Stimulated activated naive CD8-positive, alpha-beta T cell treated with anti-CD3 and anti-CD28 coated beads, Interleukin-15, amount 100 ng/mL, for 72 hours (primary cell): ENCODE measurements at regions not wholly inside any gene's neighbourhood (a gene's known extent, or its start where the extent isn't known, plus 50 kb on each side); places are given as distances from the start of the nearest gene placed in this dataset.
"Not testable (repeated sequence)": the region's sequence is repeated elsewhere in the genome, so short reads cannot be mapped to it uniquely, and the experiment has no call there.

Experiments
- ATAC-seq: fragments of 150-1000 bp; cut with Tn5 transposase; 2 replicates; pipeline ENCODE4 v1.10.0; 2021; ENCODE audit warnings: mild to moderate bottlenecking, moderate library complexity
- DNase-seq, 2 donors: peaks; one replicate each; pipeline ENCODE4 v3.0.0; 2021 to 2022
- H3K27ac Mint-ChIP-seq, 2 donors: one replicate each; pipeline ENCODE4 v1.8.0; 2022; ENCODE audit warnings: mild to moderate bottlenecking in 2 of 2, mixed read lengths in 2 of 2, moderate library complexity in 2 of 2
- H3K27me3 Mint-ChIP-seq: one replicate; pipeline ENCODE4 v1.8.0; 2022; ENCODE audit warnings: mixed read lengths
- H3K4me1 Mint-ChIP-seq: one replicate; pipeline ENCODE4 v1.8.0; 2022; ENCODE audit warnings: mild to moderate bottlenecking, mixed read lengths
- H3K4me3 Mint-ChIP-seq, 2 donors: one replicate each; pipeline ENCODE4 v1.8.0; 2022; ENCODE audit warnings: mild to moderate bottlenecking in 2 of 2, mixed read lengths in 2 of 2, moderate library complexity in 1 of 2
- H3K9me3 Mint-ChIP-seq, 2 donors: one replicate each; pipeline ENCODE4 v1.8.0; 2022; ENCODE audit warnings: mixed read lengths in 2 of 2

DNA sequence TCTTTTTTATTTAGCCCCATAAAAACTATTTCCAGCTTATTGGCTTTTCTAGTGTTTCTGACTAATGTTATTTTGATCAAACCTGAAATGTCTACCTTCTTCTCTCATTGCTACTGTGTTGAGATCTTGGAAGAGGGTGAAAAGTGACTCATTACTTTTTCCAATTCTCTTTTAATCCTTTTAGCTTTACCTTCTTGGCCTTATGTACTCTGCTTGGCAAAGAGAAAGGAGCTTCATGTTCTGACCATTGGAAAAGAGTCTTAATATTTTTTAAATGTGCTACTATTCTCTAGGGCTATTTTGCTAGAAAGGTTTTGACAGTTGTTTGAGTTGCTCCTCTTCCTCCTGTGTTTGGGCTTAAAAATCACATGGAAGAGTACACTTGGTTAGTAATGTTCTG, 97.8 kb upstream of the CHODL start:
- Mint-ChIP-seq H3K9me3 (peaks cover 0 to 5% of the 10 kb centered on the region in 2 donors), H3K27me3 (no peaks in the 10 kb centered on the region), H3K4me3 (no peak overlapping the region), H3K4me1 (no peaks in the 10 kb centered on the region), H3K27ac (no peak overlapping the region)
- DNase-seq (no peak), ATAC-seq (no peak)

DNA sequence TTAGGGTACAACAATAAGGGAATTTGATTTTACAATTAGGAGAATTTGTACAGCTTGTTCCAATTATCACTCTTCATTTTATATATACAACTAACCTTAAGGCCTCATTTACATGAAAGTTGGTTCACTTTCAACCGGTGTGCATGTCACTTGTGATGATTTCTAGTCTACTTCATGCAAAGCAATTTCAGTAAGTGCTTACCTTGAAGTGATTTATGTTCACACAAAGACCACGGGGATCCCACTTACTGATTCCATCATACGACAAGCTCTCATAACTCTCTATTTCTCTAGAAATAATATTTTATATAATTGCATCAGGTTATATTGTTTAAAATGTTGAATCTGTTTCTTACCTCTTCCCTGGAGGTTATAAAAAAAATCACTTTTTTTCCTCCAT, 100.3 kb upstream of the CHODL start:
- peaks cover 0 to 5% of the 10 kb centered on the region in 2 donors for H3K9me3 Mint-ChIP-seq
- H3K27me3 Mint-ChIP-seq = no peaks in the 10 kb centered on the region
- ATAC-seq (no peak), DNase-seq (no peak)
- no peak overlapping the region for H3K27ac Mint-ChIP-seq
- no peak overlapping the region for H3K4me3 Mint-ChIP-seq
- H3K4me1 Mint-ChIP-seq = no peaks in the 10 kb centered on the region

DNA sequence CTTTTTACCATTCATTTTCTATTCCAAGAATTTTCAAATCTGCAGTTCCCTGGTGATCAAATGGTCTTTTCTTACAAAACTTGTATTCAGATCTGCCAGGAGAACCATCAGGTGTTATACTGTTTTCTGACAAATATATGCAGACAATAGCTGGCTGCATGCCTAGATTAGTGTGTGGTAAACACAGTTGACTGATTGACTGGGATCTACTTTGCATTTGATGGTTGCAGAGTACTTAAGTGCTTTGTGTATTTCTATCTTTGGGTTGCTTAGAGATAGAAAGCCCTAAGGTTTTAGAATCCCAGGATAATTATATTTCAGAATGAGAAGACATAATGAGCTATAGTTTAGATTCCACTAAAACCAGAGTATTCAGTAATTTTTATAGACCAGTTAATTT, 102.0 kb upstream of the CHODL start:
- no peaks in the 10 kb centered on the region for H3K4me1 Mint-ChIP-seq

DNA sequence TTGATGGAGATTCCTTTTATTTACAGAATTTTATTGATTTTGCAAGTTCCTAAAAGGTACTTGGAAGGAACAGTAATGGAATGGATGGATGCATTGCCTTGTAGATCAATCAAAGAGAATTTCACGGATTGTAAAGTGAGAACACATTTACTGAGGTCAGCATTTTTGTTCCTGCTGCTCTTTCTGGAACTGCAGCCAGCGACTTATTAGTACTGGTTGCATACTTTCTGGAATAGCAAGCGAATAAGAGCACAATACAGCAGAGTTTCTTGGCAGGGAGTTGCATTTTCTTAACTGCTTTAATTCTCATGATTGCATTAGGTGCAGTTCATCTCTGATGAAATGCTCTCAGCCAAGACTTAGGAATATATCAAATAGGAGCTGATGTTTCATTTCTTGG, 106.1 kb upstream of the CHODL start:
- ATAC-seq = no peak
- no peaks in the 10 kb centered on the region for H3K27me3 Mint-ChIP-seq
- no peak for DNase-seq
- no peak overlapping the region for H3K4me3 Mint-ChIP-seq
- H3K4me1 Mint-ChIP-seq = no peaks in the 10 kb centered on the region
- H3K9me3 Mint-ChIP-seq = peaks cover 4 to 5% of the 10 kb centered on the region in 2 donors
- H3K27ac Mint-ChIP-seq = no peak overlapping the region

More for the DNA sequence above, 102.0 kb upstream of the CHODL start:
- Mint-ChIP-seq H3K4me3 (no peak overlapping the region), H3K27me3 (no peaks in the 10 kb centered on the region), H3K9me3 (peaks cover 4 to 5% of the 10 kb centered on the region in 2 donors), H3K27ac (no peak overlapping the region)
- DNase-seq = no peak
- ATAC-seq = no peak

DNA sequence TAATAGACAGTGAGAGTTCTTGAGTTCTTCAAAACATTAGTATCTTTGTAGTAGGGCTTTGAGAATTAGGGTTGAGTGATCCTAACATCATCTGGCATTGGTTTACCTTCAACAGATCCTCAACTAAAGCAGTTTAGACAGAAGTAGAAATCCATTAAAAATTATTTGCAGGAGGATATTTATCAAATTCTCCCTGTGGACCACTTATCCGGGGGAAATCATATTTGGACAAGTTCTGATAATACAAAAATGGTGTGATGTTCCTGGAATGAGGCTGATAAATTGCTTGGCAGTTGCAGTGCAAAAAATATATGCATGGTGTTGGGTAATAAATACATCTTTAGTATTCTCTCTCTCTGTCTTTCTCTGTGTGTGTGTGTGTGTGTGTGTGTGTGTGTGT, 115.1 kb upstream of the CHODL start:
- no peaks in the 10 kb centered on the region for H3K4me1 Mint-ChIP-seq

DNA sequence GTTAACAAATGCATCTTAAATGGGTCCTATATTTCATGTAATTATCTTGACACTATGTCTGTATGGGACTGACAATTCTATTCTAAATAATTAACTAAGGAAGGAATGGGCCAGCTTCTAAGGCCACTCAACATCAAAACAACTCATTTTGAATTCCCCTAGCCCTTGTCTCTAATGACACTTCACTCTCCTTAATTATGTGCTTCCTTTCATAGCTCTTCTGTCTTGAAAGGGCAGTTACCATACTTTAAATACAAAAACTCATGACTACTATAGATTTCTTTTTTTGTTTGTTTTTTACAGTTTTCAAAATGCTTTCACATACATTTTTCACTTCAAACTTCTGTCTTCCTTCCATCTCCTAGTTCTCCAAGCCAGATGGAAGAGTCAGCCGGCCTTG, 126.1 kb upstream of the CHODL start:
- peaks cover 0 to 4% of the 10 kb centered on the region in 2 donors for H3K9me3 Mint-ChIP-seq
- no peaks in the 10 kb centered on the region for H3K4me1 Mint-ChIP-seq
- no peak for DNase-seq
- no peak for ATAC-seq
- H3K27ac Mint-ChIP-seq = no peak overlapping the region
- no peaks in the 10 kb centered on the region for H3K27me3 Mint-ChIP-seq
- no peak overlapping the region for H3K4me3 Mint-ChIP-seq

More for the DNA sequence above, 115.1 kb upstream of the CHODL start:
- Mint-ChIP-seq H3K27me3 (no peaks in the 10 kb centered on the region), H3K4me3 (no peak overlapping the region), H3K9me3 (peaks cover 0 to 3% of the 10 kb centered on the region in 2 donors), H3K27ac (no peak overlapping the region)
- DNase-seq (no peak), ATAC-seq (no peak)

DNA sequence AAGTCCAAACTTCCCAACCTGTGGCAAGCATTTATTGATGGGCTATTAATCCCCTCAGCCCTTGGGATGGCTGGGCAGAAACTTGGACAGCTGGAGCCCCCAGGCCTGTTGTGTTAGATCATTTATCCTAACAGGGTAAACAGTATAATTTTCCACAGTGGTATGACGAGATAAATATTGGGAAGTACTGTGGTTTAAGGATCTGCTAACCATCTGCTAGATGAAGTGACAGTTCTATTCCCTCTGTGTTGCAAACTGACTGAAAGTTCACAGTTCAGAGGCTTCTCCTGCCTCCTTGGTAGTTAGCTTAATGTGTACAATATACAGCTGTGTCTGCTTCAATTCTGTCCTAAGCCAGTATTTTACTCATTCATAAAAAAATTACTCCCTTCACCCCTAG, 127.5 kb upstream of the CHODL start:
- no peak overlapping the region for H3K27ac Mint-ChIP-seq
- ATAC-seq = no peak
- H3K4me3 Mint-ChIP-seq = no peak overlapping the region
- H3K27me3 Mint-ChIP-seq = no peaks in the 10 kb centered on the region
- no peaks in the 10 kb centered on the region for H3K4me1 Mint-ChIP-seq
- DNase-seq = no peak
- H3K9me3 Mint-ChIP-seq = peaks cover 0 to 8% of the 10 kb centered on the region in 2 donors

DNA sequence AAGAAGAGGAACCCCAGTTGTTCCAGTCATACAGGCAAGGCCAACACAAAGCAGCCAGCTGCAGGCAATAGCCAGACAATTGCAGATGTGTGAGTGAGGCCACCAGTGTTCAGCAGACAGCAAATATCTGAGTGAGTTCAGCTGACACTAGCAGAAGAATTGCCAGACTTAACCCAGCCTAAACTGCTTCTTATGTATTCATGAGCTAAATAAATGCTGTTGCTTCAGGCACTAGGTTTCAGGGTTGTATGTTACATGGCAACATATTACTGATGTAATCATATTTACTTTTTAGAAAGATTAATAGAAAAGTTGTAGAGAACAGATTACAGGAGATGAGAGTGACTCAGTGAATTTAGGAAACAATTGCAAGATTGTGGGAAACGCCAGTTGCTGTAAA, 129.8 kb upstream of the CHODL start:
- Mint-ChIP-seq H3K4me1 (no peaks in the 10 kb centered on the region), H3K27me3 (no peaks in the 10 kb centered on the region), H3K4me3 (no peak overlapping the region), H3K9me3 (peaks cover 0 to 12% of the 10 kb centered on the region in 2 donors), H3K27ac (no peak overlapping the region)
- ATAC-seq (no peak), DNase-seq (no peak)

DNA sequence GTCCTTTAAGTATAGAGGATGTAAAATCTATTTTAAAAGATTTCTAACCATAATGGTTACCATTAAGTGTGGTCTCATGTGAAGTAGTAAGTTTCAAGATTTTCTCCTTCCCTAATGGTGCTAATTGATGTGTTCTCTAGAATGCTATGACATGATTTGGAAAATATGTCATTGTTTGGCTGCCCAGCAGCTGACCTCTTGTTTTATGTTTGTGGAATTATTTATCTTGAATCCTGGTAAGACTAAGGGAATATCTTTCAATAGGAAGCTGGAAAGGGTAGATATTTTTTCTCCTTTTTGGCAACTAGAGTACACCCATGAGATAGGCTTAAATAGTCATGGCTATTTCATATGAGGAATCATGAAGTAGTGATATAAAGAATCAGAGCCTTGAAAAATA, 139.8 kb upstream of the CHODL start:
- H3K4me3 Mint-ChIP-seq = no peak overlapping the region
- DNase-seq (no peak), ATAC-seq (no peak)
- no peaks in the 10 kb centered on the region for H3K27me3 Mint-ChIP-seq
- peaks cover 0 to 7% of the 10 kb centered on the region in 2 donors for H3K9me3 Mint-ChIP-seq
- H3K27ac Mint-ChIP-seq = no peak overlapping the region
- no peaks in the 10 kb centered on the region for H3K4me1 Mint-ChIP-seq

DNA sequence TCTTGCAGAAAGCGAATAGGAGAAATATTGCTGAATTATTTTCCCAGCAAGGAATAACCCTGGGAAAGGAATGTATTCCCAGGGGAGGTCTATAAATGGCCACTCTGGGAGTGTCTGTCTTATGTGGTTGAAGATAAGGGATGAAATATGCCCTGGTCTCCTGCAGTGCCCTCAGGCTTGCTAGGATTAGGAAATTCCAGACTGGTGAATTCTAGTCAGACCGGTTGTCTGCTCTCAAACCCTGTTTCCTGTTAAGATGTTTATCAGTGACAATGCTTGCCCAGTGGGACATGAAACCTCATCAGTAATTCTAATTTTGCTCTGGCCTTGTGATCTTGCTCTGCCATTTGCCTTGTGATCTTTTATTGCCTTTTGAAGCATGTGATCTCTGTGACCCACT, 148.2 kb upstream of the CHODL start:
- not testable (repeated sequence) for DNase-seq, H3K4me3 Mint-ChIP-seq, H3K4me1 Mint-ChIP-seq, H3K27me3 Mint-ChIP-seq, H3K27ac Mint-ChIP-seq, ATAC-seq
- peaks cover 34 to 70% of the 10 kb centered on the region in 2 donors for H3K9me3 Mint-ChIP-seq

DNA sequence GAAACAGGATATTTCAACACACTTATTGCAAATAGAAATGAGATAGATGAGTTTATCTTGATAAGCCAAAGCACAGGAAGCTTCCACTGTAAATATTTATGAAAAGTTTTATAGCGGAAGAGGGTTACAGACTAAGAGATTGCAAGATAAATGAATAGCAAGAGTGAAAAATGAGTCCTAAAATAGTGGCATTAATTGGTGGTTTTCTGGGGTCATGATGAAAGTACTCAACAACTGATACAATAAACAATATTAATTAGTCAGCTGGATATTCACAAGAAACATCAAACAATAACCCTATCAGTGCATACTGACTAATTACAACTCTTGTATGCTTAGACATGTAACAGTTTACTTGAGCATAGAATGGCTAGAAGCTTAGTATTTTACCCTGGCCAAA, 154.8 kb upstream of the CHODL start:
- ATAC-seq (no peak), DNase-seq (no peak)
- Mint-ChIP-seq H3K4me3 (no peak overlapping the region), H3K4me1 (no peaks in the 10 kb centered on the region), H3K9me3 (peaks cover 40 to 69% of the 10 kb centered on the region in 2 donors), H3K27ac (no peak overlapping the region), H3K27me3 (no peaks in the 10 kb centered on the region)

DNA sequence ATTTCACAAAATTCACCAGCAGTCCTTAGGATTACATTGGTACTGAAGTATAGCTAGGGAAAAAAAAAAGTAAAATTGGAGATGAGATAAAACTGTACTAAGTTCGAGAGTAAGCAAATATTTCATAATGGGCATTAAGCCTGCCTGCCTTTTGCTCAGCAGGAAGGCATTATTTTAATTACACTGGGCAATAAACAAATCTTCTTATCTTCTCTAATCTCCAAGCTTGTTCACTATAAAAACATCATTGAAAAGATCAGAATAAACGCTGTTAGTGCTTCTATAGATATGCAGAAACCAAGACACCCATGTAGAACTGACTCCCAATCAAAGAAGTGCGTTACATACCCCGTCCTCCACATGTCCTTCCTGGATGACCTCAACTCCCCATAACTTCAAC, 174.2 kb upstream of the CHODL start:
- DNase-seq (no peak), ATAC-seq (no peak)
- Mint-ChIP-seq H3K27ac (no peak overlapping the region), H3K4me3 (no peak overlapping the region), H3K4me1 (no peaks in the 10 kb centered on the region), H3K9me3 (no peaks in the 10 kb centered on the region), H3K27me3 (no peaks in the 10 kb centered on the region)

DNA sequence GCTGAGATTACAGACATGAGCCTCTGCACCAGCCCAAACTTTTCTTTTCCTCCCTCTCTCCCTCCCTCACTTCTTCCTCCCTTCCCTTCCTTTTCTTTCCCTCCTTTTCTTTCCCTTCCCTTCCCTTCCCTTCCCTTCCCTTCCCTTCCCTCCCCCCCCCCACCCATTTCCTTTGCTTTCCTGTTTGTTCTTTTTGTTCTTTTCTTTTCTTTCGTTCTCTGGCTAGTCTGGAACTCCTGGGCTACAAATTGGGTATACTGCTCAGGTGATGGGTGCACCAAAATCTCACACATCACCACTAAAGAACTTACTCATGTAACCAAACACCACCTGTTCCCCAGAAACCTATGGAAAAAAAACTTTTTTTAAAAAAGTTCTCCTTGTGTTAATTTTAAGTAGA, 174.8 kb upstream of the CHODL start:
- DNase-seq (no peak), ATAC-seq (no peak)
- H3K4me1 Mint-ChIP-seq = no peaks in the 10 kb centered on the region
- no peak overlapping the region for H3K27ac Mint-ChIP-seq
- no peaks in the 10 kb centered on the region for H3K27me3 Mint-ChIP-seq
- no peak overlapping the region for H3K4me3 Mint-ChIP-seq
- no peaks in the 10 kb centered on the region for H3K9me3 Mint-ChIP-seq

DNA sequence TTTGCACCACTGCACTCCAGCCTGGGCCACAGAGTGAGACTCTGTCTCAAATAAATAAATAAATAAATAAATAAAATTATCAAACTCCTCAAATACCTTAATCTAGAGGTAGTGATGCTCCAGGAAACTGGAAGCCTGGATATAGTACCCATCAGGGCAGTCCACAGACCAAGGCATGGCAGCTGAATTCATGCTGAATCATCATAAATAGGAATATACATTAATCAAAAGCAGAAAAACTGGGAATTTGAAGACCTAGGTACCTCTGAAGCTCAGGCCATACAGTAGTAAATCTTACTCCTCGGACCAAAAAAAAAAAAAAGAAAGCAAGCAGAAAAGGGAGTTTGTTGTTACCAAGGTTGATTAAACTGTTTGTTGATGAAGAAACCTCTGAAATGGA, 184.2 kb upstream of the CHODL start:
- DNase-seq = no peak
- no peaks in the 10 kb centered on the region for H3K27me3 Mint-ChIP-seq
- ATAC-seq = no peak
- no peak overlapping the region for H3K27ac Mint-ChIP-seq
- H3K9me3 Mint-ChIP-seq = no peaks in the 10 kb centered on the region
- H3K4me3 Mint-ChIP-seq = no peak overlapping the region
- no peaks in the 10 kb centered on the region for H3K4me1 Mint-ChIP-seq

DNA sequence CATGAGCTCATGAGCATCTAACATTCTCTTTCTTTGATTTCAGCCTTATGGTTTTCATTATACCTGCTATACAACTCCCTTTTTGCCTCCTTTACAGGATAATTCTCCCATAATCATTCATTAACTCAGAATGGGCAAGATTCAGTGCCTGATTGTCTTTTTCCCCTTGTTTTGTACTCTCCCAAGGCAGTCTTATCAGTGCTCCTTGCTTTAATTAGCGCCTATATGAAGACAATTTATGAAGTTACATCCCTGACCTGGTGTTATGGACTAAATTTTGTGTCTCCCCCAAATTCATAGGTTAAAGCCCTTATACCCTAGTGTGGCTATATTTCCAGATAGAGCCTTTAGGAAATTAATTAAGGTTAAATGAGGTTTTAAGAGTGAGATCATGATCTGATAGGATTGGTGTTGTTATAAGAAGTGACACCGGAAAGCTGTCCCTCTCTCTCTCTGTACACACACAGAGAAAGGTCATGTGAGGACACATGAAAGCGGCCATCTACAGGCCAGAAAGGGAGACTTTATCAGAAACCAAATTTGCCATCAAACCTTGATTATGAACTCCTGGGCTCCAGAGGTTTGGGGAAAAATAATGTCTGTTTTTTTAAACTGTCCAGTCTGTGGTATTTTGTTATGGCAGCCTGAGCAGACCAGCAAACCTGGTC, 185.8 kb upstream of the CHODL start:
- Mint-ChIP-seq H3K27ac (no peak overlapping the region), H3K4me1 (no peaks in the 10 kb centered on the region), H3K27me3 (no peaks in the 10 kb centered on the region), H3K9me3 (no peaks in the 10 kb centered on the region), H3K4me3 (no peak overlapping the region)
- no peak for DNase-seq
- ATAC-seq = no peak

DNA sequence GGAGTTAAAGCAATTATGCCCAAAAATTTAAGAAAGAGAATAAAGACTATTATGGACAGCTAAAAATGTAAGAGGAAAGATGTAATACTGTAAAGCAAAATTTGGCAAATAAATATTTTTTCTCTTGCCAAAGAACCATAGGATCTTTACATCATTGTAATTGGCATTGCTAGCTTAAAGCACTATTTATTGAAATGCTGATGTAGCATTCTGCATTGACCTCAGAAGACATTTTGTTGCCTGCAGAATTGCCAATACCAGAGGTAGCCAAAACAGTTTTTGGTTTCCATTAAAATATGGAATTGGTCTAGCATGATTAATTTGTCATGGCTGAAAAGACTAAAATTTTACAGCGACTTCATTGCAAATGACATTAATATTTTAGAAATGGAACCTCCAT, 191.5 kb upstream of the CHODL start:
- H3K27me3 Mint-ChIP-seq = no peaks in the 10 kb centered on the region
- H3K27ac Mint-ChIP-seq = no peak overlapping the region
- H3K4me1 Mint-ChIP-seq = no peaks in the 10 kb centered on the region
- no peak for DNase-seq
- ATAC-seq = no peak
- H3K9me3 Mint-ChIP-seq = no peaks in the 10 kb centered on the region
- H3K4me3 Mint-ChIP-seq = no peak overlapping the region

DNA sequence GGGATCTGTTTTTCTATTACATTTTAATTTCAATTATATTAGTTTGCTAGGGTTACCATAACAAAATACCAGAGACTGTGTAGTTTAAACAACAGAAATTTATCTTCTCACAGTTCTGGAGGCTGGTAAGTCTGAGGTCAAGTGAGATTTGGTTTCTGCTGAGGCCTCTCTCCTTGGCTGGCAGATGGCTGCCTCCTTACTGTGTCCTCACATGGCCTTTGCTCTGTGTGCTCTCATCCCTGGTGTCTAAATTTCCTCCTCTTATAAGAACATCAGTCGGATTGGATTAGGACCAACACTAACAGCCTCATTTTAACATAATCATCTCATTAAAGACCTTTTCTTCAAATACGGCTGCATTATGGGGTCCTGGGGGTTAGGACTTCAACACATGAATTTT, 195.2 kb upstream of the CHODL start:
- Mint-ChIP-seq H3K27ac (no peak overlapping the region), H3K9me3 (no peaks in the 10 kb centered on the region), H3K27me3 (no peaks in the 10 kb centered on the region), H3K4me1 (no peaks in the 10 kb centered on the region), H3K4me3 (no peak overlapping the region)
- no peak for DNase-seq
- no peak for ATAC-seq
